ENCODE measurements at regions not wholly inside any gene's neighbourhood (a gene's known extent, or its start where the extent isn't known, plus 50 kb on each side); places are given as distances from the start of the nearest gene placed in this dataset.
A peak's percentile ranks its signal among the peaks of the same experiment; 100 is the strongest.

GRCh38 chr20:43263226-43263625, 73.5 kb upstream of the PTPRT start:
- no peak for DNase-seq (ENCODE audit: extremely low read depth in 1 of 11, low read depth in 9 of 11, low spot score in 4 of 11)

GRCh38 chr20:43262341-43262740, 72.6 kb upstream of the PTPRT start:
- DNase-seq (ENCODE audit: extremely low read depth in 1 of 11, low read depth in 9 of 11, low spot score in 4 of 11) = no peak

- DNase-seq (ENCODE audit: extremely low read depth in 1 of 11, low read depth in 9 of 11, low spot score in 4 of 11) = no peak
These were observed 66.2 kb upstream of the PTPRT start for GRCh38 chr20:43255877-43256276.

GRCh38 chr20:43252761-43253160, 63.1 kb upstream of the PTPRT start:
- DNase-seq (ENCODE audit: extremely low read depth in 1 of 11, low read depth in 9 of 11, low spot score in 4 of 11) = no peak

- DNase-seq (ENCODE audit: extremely low read depth in 1 of 11, low read depth in 9 of 11, low spot score in 4 of 11) = no peak
These were observed 58.6 kb upstream of the PTPRT start for GRCh38 chr20:43248341-43248740.

GRCh38 chr20:43247361-43247760, 57.7 kb upstream of the PTPRT start:
- DNase-seq (ENCODE audit: extremely low read depth in 1 of 11, low read depth in 9 of 11, low spot score in 4 of 11) = no peak

- DNase-seq (ENCODE audit: extremely low read depth in 1 of 11, low read depth in 9 of 11, low spot score in 4 of 11) = no peak
These were observed 54.9 kb upstream of the PTPRT start for GRCh38 chr20:43244647-43245046.

GRCh38 chr20:43243672-43244269, 54.1 kb upstream of the PTPRT start:
- peak in 4 of 11 donors; percentile 2 to 5 (median 4) for DNase-seq (ENCODE audit: extremely low read depth in 1 of 11, low read depth in 9 of 11, low spot score in 4 of 11)

GRCh38 chr20:43241057-43241702, 51.5 kb upstream of the PTPRT start:
- no peak for DNase-seq (ENCODE audit: extremely low read depth in 1 of 11, low read depth in 9 of 11, low spot score in 4 of 11)
